ENCODE measurements at regions not wholly inside any gene's neighbourhood (a gene's known extent, or its start where the extent isn't known, plus 50 kb on each side); places are given as distances from the start of the nearest gene placed in this dataset.

- no peak overlapping the region for H3K4me3 ChIP-seq (ENCODE audit: low read depth, low read length)
- no peak for DNase-seq (ENCODE audit: low read depth)
- TF ChIP-seq CTCF (conservative IDR thresholded peaks at IDR 0.05; ENCODE audit: low read depth, low read length), result no peak
These were observed 65.0 kb upstream of the POU2AF1 start for GRCh38 chr11:111444040-111444439.

- no peak overlapping the region for H3K4me3 ChIP-seq (ENCODE audit: low read depth, low read length)
- no peak for TF ChIP-seq CTCF (conservative IDR thresholded peaks at IDR 0.05; ENCODE audit: low read depth, low read length)
- no peak for DNase-seq (ENCODE audit: low read depth)
These were observed 64.6 kb upstream of the POU2AF1 start for GRCh38 chr11:111443640-111444039.

GRCh38 chr11:111443032-111443431, 64.0 kb upstream of the POU2AF1 start:
- TF ChIP-seq CTCF (conservative IDR thresholded peaks at IDR 0.05; ENCODE audit: low read depth, low read length), result no peak
- no peak for DNase-seq (ENCODE audit: low read depth)
- H3K4me3 ChIP-seq (ENCODE audit: low read depth, low read length), result no peak overlapping the region

- no peak for TF ChIP-seq CTCF (conservative IDR thresholded peaks at IDR 0.05; ENCODE audit: low read depth, low read length)
- no peak overlapping the region for H3K4me3 ChIP-seq (ENCODE audit: low read depth, low read length)
- peak; percentile 71 for DNase-seq (ENCODE audit: low read depth)
These were observed 62.4 kb upstream of the POU2AF1 start for GRCh38 chr11:111441443-111441842.

GRCh38 chr11:111440416-111441205, 61.5 kb upstream of the POU2AF1 start:
- no peak overlapping the region for H3K4me3 ChIP-seq (ENCODE audit: low read depth, low read length)
- no peak for TF ChIP-seq CTCF (conservative IDR thresholded peaks at IDR 0.05; ENCODE audit: low read depth, low read length)
- DNase-seq (ENCODE audit: low read depth), result no peak

GRCh38 chr11:111439901-111440300, 60.8 kb upstream of the POU2AF1 start:
- no peak overlapping the region for H3K4me3 ChIP-seq (ENCODE audit: low read depth, low read length)
- no peak for TF ChIP-seq CTCF (conservative IDR thresholded peaks at IDR 0.05; ENCODE audit: low read depth, low read length)

More at GRCh38 chr11:111439901-111440300, 60.8 kb upstream of the POU2AF1 start:
- no peak for DNase-seq (ENCODE audit: low read depth)

Measured in choroid plexus epithelial cell (primary cell).